NCI-H524 (cell line): ENCODE measurements at regions not wholly inside any gene's neighbourhood (a gene's known extent, or its start where the extent isn't known, plus 50 kb on each side); places are given as distances from the start of the nearest gene placed in this dataset.
"Not testable (repeated sequence)": the region's sequence is repeated elsewhere in the genome, so short reads cannot be mapped to it uniquely, and the experiment has no call there.

Source experiments
- DNase-seq, 2 experiments: peaks; one replicate each; lab custom pipeline; 2025; lab: John Stamatoyannopoulos, UW

DNA sequence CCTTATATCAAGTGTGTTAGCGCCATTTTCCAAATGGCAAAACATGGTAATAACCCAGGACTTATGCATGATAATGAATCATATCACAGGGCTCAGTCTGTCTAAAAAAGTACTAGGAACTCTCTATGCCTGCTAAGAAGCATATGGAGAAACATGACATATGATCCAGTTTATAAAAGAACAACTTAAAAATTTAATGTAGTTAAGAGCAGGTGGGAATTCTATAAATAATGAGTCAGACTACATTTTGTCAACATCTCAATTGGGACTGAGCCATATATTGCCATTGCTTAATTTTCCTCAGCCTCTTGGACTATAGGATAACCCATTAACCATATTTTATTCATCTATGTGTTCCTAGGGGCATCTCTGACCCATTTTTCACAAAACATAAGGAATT lies 360.4 kb upstream of the AGA start:
- DNase-seq = no peak

DNA sequence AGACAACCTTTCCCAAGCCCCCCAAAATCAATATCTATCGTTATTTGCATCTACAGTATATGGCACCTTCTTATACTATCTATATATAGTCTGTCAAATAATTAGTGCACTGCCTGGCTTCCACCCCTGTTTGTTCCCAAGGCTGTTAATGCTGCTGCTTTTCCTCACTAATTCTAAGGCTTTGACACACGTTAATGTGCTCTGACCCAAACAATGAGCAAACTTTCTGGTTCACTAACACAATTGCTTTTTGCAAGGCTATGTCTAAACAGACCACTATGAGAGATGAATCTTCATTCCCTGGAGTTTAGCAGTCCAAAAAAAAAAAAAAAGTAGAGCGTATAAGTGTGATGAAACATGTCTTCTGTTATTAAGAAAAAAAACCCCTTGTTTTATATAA lies 360.9 kb upstream of the AGA start:
- DNase-seq = peak in 1 of 2 experiments; percentile 17

DNA sequence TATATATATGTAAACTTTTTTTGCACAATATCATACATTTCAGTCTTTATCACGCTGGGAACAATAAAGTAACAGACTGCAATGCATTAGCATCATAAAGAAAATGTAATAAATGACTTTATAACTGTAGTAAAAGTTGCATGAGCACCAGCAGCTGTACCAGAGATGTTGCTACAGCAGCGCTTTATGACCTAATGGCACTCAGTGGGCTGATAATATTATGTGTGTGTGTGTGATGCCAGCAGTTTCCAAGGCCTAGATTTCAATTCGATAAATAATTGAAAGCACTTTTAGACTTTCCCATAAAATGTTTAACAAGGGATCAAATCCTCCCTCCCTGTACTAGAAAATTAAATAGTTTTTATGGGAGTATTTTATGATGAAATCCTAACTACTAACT lies 367.6 kb upstream of the AGA start:
- peak in 1 of 2 experiments; percentile 1 for DNase-seq

DNA sequence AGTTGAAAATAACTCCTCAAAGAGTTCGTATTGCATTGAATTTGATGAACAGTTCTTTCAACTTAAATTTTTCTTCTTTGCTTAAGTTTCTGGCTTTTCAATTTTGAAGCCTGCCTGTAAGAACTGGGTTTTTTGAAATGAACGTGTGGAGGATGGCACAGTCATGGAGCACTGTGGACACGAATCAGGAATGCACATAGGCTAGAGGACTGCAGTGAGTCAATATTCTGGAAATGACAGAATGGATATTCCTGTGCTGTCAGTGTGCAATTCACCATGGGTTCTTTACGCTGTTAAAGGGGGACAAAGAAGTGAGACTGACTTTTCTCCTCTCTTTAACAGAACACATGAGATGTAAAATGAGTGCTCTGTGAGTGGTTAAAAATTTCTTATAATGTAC lies 368.0 kb upstream of the AGA start:
- no peak for DNase-seq

DNA sequence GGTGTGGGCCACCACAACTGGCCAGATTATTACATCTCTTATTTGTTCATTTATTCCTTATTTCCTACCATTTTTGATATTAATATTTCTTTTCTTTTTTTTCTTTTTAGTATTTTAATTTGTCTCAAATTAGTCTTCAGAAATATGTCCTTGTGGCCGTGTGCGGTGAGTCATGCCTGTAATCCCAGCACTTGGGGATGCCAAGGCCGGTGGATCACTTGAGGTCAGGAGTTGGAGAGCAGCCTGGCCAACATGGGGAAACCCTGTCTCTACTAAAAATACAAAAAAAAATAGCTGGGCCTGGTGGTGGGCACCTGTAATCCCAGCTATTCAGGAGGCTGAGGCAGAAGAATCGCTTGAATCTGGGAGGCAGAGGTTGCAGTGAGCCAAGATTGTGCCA lies 376.2 kb upstream of the AGA start:
- DNase-seq = not testable (repeated sequence)

DNA sequence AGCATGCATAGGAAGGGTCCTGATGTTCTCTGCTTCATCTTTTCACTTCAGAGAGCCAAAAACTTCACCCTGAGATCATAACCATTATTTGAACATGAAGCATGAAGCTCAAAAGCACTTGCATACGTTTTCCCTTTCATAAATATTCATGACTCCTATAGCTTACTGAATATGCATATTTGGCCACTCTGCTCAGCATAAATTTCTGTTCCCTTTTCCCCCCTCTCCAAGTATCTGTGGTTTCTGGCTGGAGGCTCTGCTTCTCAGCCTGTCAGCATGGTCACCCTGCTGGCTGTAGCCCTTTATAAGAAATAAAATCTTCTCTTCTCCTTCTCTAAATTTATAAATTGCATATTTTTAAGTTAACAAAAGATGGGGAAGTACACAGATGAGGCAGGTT lies 384.7 kb upstream of the AGA start:
- no peak for DNase-seq

DNA sequence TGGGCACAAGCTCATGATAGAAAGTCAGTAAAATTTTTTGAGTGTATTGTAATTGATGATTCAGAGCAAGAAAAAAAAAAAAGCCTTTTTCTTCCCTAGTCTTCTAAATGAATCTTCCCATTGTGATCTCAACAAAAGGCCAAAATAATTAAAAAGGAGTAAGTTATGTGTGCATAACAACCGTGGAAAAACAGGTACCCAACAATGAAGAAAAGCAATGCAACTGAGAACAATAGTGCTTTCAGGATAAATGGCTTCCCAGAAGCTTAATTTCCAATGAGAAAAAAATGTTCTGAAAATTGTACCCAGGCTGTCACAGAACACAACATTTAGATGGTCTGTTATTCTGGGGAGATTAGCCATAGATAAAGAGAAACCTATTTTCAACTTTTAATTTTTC lies 399.0 kb upstream of the AGA start:
- DNase-seq = no peak

DNA sequence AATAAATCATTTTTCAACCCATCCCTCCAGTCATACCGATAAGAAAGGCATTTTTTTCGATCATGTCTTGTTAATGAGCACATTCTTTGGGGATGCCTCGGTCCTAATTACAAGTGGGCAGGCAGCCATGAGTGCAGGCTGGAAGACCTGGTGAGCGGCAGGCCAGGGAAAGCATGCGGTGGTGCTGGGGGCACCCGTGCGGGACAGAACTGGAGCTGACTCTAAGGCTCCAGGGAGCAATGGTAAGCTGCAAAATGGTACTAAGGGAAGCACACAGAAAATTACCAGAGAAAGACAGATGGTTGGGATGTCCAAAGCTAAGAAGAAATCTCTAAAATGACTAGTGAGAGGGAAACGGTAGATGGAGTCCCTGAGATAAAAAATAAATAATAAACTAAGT lies 411.0 kb upstream of the AGA start:
- no peak for DNase-seq

DNA sequence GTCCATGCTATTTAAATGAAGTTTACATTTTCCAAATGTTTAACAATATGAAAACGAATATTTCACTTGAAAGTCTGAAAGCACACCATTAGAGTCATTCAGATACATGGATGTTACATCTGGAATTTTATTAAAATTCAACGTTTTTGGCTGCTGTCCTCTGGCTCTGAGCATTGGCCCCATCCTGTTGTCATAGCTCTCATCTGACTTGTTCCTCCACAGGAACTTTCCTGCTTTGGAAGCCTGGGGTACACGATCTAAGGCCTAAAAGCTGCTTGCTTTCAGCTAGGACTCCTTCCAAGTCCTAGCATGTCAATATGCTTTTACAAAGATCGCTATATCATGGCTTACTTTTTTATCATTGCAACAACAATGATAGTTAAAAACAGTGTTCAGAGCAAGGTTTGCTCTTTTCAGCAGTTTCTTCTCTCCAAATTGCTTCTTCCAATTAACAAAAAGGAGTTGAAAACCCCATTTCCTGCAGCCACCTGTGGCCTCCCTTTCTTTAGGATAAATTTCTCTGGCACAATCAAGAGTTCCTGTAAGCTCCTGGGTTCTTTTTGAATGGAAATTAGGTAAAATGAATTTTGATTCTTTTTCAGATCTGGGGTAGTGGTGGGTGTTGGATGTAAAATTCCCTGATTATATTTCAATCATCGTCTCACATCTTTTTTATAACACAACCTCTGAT lies 413.4 kb upstream of the AGA start:
- DNase-seq = no peak

DNA sequence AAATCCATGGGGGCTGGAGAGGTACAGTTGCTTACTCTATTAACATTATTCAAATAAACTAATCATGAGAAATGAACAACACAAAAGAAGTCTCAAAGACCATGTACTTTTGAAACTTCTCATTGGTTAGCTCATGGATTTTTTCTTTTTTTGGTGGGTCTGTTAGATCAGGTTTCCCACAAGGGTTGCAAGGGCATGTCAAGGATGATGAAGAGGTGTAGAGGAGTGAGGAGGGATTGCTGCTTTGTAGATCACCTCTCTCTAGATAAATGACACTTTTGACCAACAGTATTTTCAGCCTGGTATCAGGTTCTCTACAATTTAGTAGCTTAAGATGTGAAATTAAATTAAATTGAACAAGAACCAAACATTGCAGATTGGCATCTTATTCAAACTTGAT lies 417.9 kb upstream of the AGA start:
- no peak for DNase-seq

DNA sequence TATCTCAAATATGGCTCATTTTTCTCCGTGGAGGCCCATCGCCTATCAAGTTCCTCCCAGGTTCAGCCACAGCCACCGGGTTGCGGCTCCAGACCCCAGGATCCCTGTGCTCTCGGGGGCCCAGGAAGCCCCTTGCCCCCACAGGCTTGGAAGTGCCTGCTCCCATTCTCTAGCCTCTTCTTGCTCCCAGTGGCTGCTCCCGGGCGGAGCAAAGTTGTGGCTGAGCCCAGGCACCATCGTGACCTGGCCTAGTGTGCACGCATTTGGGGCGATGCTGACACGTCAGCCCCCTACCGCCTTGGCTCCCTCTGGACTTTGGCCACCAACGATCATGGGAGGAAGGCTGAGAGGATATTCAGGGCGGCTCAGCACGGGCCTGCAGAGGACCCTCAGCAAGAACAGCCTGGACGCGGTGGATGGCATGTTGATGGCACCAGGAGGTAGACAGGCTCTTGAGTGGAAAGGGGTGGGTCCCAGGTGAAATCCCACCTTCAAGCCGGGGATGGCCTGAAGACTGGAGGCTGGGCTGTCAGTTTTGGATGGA lies 419.4 kb upstream of the AGA start:
- no peak for DNase-seq

DNA sequence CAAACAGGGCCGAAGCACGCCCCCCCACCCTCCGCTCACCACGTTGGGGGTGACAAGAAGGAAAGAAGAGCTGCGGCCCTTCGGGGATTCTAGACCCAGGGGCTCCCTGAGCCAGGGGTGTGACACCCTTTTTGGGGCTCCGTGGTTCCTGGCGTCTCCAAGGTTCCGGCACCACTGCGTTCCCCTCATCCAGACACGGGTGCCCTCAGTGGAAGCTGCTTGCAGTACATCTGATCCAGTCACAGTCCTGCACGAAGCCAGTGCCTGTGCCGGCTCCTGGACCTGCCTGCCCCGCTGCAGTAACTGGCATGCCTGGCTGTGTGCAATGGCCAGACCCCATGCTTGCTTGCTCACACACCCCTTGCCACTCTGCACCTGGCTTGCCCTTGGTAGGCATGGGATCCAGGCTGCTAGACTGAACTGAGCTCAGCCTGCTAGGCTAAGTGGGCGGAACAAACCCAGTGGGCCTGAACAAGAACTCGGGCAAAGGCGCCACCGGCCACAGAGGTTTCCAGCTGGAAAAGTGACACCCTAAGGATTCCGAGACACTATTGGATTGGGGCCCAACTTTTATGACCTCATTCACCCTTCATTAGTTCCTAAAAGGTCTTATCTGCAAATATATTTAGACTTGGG lies 420.4 kb upstream of the AGA start:
- DNase-seq = no peak

DNA sequence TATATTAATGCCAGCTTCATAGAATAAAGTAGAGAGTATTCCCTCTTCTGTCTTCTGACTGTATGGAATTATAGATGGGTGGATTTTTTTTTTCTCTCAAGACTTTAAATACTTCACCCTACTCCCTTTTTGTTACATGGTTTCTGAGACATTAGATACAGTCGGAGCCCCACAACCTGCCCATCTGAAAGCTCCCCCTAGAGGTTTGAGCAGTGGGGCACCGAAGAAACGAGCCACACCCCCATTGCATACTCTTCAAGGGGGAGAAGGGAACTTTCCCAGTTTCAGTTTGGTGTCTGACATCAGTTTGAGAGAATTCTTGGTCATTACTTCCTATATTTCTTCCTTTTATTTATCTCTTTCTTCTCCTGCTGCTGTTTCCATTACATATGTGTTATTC lies 437.6 kb upstream of the AGA start:
- DNase-seq = no peak

DNA sequence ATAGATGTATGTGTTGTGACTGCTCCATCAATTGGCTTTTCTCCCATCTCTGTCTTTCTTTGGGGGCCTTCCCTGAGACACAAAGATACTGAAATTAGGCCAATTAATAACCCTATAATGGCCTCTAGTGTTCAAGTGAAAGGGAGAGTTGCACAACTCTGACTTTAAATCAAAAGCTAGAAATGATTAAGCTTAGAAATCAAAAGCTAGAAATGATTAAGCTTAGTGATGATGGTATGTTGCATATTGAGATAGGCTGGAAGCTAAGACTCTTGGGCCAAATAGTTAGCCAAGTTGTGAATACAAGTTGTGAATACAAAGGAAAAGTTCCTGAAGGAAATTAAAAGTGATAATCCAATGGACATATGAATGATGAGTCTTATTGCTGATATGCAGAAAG lies 452.9 kb upstream of the AGA start:
- no peak for DNase-seq

DNA sequence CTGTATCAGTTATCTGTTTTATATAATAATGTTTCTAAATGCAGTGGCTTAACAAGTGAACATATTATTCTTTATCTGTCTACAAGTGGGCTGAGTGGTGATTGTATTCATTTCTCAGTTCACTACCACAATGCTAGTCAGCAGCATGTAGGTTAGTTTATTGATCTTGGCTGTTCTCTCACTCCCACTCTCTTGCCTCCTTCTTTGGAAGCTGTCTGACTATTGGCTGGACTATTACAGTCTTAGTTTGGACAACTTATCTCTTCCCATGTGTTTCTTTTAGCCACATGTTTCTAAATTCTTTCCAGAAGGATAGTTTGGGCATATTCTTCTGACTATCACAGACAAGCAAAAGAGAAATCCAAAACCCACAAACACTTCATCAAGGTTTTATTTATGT lies 459.5 kb upstream of the AGA start:
- DNase-seq = no peak

DNA sequence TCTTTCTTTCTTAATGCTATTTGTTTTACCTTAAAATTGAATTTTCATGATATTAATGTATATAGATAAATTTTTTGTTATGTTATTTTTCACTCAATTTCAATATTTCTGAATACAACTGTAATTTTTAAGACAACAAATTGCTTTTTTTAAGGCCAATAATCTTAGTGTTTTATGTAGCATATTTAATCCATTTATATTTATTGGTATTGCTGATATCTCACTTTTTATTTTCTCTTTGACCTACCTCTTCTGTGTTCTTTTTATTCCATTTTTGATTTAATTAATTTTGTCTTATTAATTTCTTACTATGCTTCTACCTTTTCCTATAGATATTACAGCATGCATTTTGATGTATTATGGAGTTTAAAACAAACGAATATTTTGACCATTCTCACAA lies 460.1 kb upstream of the AGA start:
- DNase-seq = no peak

DNA sequence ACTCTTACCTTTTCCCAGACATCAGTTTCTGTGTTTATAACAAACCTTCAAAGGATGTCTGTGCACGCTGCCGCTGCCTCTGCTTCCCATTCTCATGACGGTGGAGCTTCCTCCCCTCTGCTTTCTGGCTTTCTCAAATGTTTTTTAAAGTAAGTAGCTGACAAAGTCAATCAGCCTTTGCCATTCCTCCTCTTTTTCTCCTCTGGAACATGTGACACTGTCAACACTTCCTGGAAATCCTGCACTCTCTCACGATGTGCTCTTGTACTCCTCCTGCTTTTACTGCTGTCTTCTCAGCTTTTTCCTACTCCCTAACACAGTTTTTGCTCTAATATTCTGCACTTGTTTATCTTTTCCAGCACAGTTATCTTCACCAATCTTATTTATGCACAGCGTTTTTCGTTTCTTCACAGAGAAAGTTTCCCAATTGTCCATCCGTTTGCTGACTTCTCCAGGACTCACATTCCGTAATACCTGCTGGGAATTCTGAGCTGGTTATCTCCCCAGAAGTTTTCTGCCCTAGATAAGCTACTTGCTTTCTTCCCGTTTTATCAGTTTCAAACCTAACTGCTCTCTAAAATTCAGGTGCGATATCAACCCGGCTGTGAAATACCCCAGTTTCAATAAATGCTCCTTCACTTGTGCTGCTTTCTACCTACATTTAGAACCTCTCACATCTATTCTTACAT lies 465.6 kb upstream of the AGA start:
- DNase-seq = no peak

DNA sequence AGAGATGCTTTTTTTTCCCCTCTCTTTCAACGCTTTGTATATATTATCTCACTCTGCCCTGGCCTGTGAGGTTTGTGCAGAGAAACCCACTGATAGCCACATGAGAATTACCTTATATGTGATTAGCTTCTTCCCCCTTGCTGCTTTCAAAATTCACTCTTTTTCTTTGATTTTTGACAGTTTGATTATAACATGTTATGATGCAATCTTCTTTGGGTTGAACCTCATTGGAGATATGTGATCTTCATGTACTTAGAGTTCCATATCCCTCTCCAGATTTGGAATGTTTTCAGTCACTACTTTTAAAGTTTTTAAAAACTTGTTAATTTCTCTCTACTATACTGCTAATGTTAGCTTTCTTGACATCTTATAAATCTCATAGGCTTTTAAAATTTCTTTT lies 479.5 kb upstream of the AGA start:
- no peak for DNase-seq

DNA sequence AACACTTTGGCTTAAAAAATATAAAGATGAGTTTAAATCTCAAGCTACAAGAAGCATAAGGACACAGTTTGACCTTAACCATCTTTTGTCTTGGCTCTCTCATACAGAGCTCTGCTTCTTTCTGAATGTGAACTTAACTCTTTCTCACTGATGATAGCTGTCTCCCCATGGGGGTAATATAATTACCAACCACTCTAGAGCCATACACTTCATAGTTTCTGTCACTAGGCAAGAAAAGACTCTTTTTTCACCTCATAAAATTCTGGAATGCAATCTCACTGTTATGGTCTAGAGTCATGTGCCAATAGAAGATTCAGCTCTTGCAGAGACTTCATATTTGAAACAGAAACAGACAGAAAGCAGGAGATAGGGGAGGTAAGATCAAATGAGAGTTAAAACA lies 481.7 kb upstream of the AGA start:
- DNase-seq = no peak

DNA sequence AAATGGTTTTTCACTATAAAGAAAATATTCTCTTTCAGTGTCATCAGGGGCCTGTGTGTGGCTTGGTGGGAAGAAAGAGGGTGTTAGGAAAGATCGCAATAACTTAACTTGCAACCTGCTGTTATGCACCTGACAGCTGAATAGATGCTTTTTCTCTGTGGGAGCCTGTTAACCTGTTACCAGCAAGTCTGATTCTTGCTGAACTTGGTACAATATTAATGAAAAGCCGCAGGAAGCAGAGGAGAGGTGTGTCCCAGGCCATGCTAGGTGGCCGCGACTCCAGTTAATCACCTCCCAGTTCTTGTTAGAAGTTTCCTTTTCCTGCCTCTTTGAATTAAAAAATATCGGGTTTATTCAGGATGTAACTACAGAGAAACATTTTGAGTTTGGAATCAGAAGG lies 494.8 kb upstream of the AGA start:
- DNase-seq = no peak

DNA sequence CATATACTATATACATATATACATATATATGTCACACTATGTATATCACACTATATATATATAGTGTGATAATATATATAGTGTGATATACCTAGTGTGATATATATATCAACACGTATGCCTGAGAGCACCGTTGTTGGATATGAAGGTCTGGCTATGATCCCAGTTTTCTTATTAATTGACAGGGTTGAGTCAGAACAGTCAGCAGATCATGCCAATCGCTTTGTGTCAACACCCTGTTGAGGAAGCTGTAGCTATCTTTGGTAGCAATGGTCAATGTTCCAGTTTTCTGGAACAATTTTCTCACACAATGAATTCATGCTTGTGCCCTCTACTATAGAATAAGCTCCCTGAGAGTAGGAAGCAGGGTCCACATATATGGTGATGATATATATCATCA lies 496.0 kb upstream of the AGA start:
- no peak for DNase-seq

DNA sequence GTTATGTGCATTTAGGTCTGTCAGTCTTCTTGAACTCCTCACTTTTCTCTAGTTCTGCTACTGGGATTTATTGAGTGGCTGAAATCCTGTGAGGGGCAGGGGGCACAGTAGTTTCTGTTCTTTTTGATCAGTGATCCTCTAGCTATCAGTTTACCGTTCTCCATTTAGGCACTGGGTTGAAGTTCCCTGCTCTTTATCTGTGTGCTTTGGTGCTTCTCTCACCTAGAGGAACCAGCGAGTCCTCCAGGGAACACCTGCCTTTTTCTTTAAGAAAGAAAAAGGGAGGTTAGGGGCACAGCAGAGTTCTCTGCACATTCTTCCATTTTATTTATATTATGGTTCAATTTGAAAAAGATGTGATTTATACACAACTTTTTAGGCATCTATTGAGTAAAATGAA lies 503.0 kb upstream of the AGA start:
- no peak for DNase-seq

DNA sequence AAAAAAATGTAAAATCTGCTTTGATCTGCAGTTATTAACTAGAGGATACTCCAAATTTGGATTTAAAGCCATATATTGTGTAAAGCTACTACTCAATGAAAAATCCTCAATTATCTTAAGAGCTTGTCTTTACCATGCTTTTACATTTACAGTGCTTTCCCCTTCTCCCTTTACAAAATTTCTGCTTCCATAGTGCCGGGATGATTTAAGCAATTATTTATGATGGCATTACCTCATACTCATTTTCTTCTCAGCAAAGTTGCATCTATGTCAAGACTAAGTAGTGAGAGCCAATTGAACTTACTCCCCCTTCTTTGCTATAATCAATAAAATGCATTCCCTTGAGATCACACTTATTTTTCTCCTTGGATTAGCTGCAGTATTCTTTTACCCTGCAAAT lies 505.4 kb upstream of the AGA start:
- DNase-seq = no peak
